ENCODE measurements at regions not wholly inside any gene's neighbourhood (a gene's known extent, or its start where the extent isn't known, plus 50 kb on each side); places are given as distances from the start of the nearest gene placed in this dataset.

DNA sequence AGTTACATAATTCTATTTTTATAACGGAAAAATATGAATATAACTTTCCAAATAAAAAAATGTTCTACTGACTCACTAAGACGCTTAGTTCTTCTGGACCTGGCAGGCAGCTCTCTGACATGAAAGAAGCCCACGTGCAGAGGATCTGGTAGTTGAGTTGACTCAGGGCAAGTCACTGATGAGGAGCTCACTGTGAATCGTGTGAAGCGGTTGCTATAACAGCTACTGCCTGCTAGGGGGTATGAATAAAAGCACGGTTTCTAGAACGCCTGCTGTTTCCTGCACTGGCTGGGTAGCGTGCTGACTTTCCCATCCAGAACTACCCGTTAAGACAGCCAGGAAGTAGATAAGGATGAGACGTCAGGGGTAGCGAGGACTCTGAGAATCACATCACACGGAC, 54.7 kb upstream of the WASF3 start:
- DNase-seq = peak; percentile 43
- peaks cover 2% of the 10 kb centered on the region; the same call in 1 of the 2 replicates for H3K27me3 Mint-ChIP-seq (ENCODE audit: low read depth)
- Histone ChIP-seq H3K18ac (ENCODE audit: insufficient read length, low read depth, low read length) (no peak overlapping the region), H4K8ac (replicated peaks; ENCODE audit: insufficient read length, low read depth, low read length) (no peak overlapping the region), H2BK120ac (ENCODE audit: low read depth, low read length, poor library complexity, severe bottlenecking) (no peak overlapping the region), H3K9ac (ENCODE audit: extremely low read depth, insufficient read length, low read length) (no peak overlapping the region), H3K14ac (ENCODE audit: insufficient read depth, low read length) (no peak overlapping the region), H3K27me3 (ENCODE audit: insufficient read depth, low read length) (no peaks in the 10 kb centered on the region), H2AK5ac (ENCODE audit: insufficient read length, low read length) (no peak overlapping the region), H4K20me1 (ENCODE audit: control insufficient read depth, insufficient read depth, insufficient read length) (no peaks in the 10 kb centered on the region), H3K23ac (ENCODE audit: insufficient read length, low read depth, low read length) (no peak overlapping the region), H2BK15ac (ENCODE audit: low read depth, low read length) (no peak overlapping the region), H2BK5ac (ENCODE audit: insufficient read length, low read length) (no peak overlapping the region), H3K4me1 (ENCODE audit: insufficient read depth, low read length) (peaks cover 3% of the 10 kb centered on the region; the same call in 1 of the 2 replicates), H3K9me3 (ENCODE audit: control insufficient read depth, low read depth, low read length) (no peaks in the 10 kb centered on the region), H3K79me2 (ENCODE audit: insufficient read depth, low read length) (no peaks in the 10 kb centered on the region), H4K91ac (ENCODE audit: insufficient read length, low read depth, low read length) (no peak overlapping the region), H3K4me2 (ENCODE audit: insufficient read depth, insufficient read length, low read length) (no peak overlapping the region), H3K4ac (ENCODE audit: low read depth, low read length) (no peak overlapping the region), H2AFZ (ENCODE audit: low read length) (no peak overlapping the region), H4K5ac (ENCODE audit: insufficient read length, low read depth, low read length) (no peak overlapping the region), H3K23me2 (ENCODE audit: insufficient read length, low read depth, low read length, poor library complexity, severe bottlenecking) (no peaks in the 10 kb centered on the region), H2BK20ac (ENCODE audit: low read depth, low read length, poor library complexity, severe bottlenecking) (no peak overlapping the region), H3T11ph (ENCODE audit: low read length) (no peak overlapping the region), H3K79me1 (ENCODE audit: insufficient read depth, low read depth, low read length, poor library complexity, severe bottlenecking) (no peaks in the 10 kb centered on the region), H3K27ac (ENCODE audit: insufficient read length, low read depth, low read length) (no peak overlapping the region), H3K56ac (ENCODE audit: insufficient read length, low read depth, low read length) (no peak overlapping the region), H2BK12ac (ENCODE audit: insufficient read length, low read depth, low read length) (no peak overlapping the region)
- TF ChIP-seq, protein P1, sequence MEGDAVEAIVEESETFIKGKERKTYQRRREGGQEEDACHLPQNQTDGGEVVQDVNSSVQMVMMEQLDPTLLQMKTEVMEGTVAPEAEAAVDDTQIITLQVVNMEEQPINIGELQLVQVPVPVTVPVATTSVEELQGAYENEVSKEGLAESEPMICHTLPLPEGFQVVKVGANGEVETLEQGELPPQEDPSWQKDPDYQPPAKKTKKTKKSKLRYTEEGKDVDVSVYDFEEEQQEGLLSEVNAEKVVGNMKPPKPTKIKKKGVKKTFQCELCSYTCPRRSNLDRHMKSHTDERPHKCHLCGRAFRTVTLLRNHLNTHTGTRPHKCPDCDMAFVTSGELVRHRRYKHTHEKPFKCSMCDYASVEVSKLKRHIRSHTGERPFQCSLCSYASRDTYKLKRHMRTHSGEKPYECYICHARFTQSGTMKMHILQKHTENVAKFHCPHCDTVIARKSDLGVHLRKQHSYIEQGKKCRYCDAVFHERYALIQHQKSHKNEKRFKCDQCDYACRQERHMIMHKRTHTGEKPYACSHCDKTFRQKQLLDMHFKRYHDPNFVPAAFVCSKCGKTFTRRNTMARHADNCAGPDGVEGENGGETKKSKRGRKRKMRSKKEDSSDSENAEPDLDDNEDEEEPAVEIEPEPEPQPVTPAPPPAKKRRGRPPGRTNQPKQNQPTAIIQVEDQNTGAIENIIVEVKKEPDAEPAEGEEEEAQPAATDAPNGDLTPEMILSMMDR (conservative IDR thresholded peaks at IDR 0.05) = peak; percentile 32; the same call in 2 of the 3 replicates
- no peak overlapping the region for H3K27ac Mint-ChIP-seq
- peaks cover 0 to 2% (median 0%) of the 10 kb centered on the region in 3 experiments; a peak in 4 of 7 replicates for H3K36me3 Mint-ChIP-seq (ENCODE audit: insufficient read depth in 1 of 3, low read depth in 3 of 3)
- no peak overlapping the region for H3K4me3 Mint-ChIP-seq
- peaks cover 4 to 5% of the 10 kb centered on the region in 2 experiments for H3K4me1 Mint-ChIP-seq
- WGBS (ENCODE audit: extremely low coverage, insufficient read length, low lambda C conversion rate) = no CpG with 5 or more reads among the region's 12 CpGs
- H3K9me3 Mint-ChIP-seq = peaks cover 7% of the 10 kb centered on the region in 2 experiments; a peak in 3 of 5 replicates

Measured in H9 (cell line).